ENCODE measurements at regions not wholly inside any gene's neighbourhood (a gene's known extent, or its start where the extent isn't known, plus 50 kb on each side); places are given as distances from the start of the nearest gene placed in this dataset.

- no peaks in the 10 kb centered on the region for H3K27me3 ChIP-seq (ENCODE audit: control insufficient read depth, extremely low read depth, insufficient read depth, low read length)
- H3K9me1 ChIP-seq (ENCODE audit: control insufficient read depth, extremely low read depth, insufficient read depth, low read length), result no peaks in the 10 kb centered on the region
- no peak overlapping the region for H3K4me3 ChIP-seq (ENCODE audit: control insufficient read depth in 2 of 3, extremely low read depth in 1 of 3, insufficient read depth in 2 of 3, low read depth in 1 of 3, low read length in 3 of 3)
- no peaks in the 10 kb centered on the region for H3K9me3 ChIP-seq (ENCODE audit: control insufficient read depth, low read depth, low read length)
- DNase-seq (ENCODE audit: low read depth, low spot score) (no peak), FAIRE-seq (no peak)
- no peak for TF ChIP-seq EZH2 (IDR thresholded peaks at IDR 0.05; ENCODE audit: low read length)
- TF ChIP-seq, protein P1, sequence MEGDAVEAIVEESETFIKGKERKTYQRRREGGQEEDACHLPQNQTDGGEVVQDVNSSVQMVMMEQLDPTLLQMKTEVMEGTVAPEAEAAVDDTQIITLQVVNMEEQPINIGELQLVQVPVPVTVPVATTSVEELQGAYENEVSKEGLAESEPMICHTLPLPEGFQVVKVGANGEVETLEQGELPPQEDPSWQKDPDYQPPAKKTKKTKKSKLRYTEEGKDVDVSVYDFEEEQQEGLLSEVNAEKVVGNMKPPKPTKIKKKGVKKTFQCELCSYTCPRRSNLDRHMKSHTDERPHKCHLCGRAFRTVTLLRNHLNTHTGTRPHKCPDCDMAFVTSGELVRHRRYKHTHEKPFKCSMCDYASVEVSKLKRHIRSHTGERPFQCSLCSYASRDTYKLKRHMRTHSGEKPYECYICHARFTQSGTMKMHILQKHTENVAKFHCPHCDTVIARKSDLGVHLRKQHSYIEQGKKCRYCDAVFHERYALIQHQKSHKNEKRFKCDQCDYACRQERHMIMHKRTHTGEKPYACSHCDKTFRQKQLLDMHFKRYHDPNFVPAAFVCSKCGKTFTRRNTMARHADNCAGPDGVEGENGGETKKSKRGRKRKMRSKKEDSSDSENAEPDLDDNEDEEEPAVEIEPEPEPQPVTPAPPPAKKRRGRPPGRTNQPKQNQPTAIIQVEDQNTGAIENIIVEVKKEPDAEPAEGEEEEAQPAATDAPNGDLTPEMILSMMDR (optimal IDR thresholded peaks at IDR 0.05 in 1 of 3, IDR thresholded peaks at IDR 0.05 in 1 of 3, conservative IDR thresholded peaks at IDR 0.05 in 1 of 3; ENCODE audit: extremely low read depth in 1 of 3, insufficient read depth in 2 of 3, low read length in 3 of 3), result no peak
- no peak overlapping the region for H2AFZ ChIP-seq (ENCODE audit: control insufficient read depth, low read length)
- H3K4me2 ChIP-seq (ENCODE audit: control insufficient read depth, extremely low read depth, insufficient read depth, low read depth, low read length), result no peak overlapping the region
- no peaks in the 10 kb centered on the region for H3K36me3 ChIP-seq (ENCODE audit: control insufficient read depth in 2 of 2, extremely low read depth in 1 of 2, insufficient read depth in 2 of 2, low read length in 2 of 2)
- H3K4me1 ChIP-seq (ENCODE audit: control insufficient read depth, extremely low read depth, insufficient read depth, low read length), result no peaks in the 10 kb centered on the region
- no peaks in the 10 kb centered on the region for H3K79me2 ChIP-seq (ENCODE audit: control insufficient read depth, insufficient read depth, low read length)
- H3K27ac ChIP-seq (ENCODE audit: control insufficient read depth, insufficient read depth, low read length), result no peak overlapping the region
- dilution Hi-C loops (cut with MboI; ENCODE audit: extremely low pct_ligation_motif_present, low sequenced_read_pairs), result no loop called here
- no peak overlapping the region for H3K9ac ChIP-seq (ENCODE audit: control insufficient read depth, extremely low read depth, insufficient read depth, low read length)
- H4K20me1 ChIP-seq (ENCODE audit: control insufficient read depth, extremely low read depth, insufficient read depth, low read length), result no peaks in the 10 kb centered on the region
These were observed 479.0 kb downstream of the MTRR start for GRCh38 chr5:8347984-8348383.

DNA sequence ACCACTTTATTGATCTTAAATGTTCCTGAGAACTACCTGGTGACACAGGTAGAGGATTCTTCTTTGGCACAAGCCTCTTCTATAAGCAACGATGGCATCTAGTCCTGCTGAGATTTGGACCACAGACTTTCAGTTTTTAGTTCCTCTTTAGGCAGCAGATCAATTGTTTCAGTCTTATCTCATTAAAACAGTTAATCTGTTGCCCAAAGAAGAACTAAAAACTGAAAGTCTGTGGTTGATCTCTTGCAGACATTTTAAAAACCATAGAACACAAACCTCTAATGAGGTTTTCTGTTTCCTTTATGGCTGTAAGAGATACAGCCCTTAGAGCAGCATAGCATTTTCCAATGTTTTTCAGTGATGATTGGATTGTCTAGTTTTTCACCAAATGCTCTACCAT, 480.9 kb downstream of the MTRR start:
- H4K20me1 ChIP-seq (ENCODE audit: control insufficient read depth, extremely low read depth, insufficient read depth, low read length), result no peaks in the 10 kb centered on the region
- H3K79me2 ChIP-seq (ENCODE audit: control insufficient read depth, insufficient read depth, low read length), result no peaks in the 10 kb centered on the region
- no peak overlapping the region for H3K4me3 ChIP-seq (ENCODE audit: control insufficient read depth in 2 of 3, extremely low read depth in 1 of 3, insufficient read depth in 2 of 3, low read depth in 1 of 3, low read length in 3 of 3)
- H3K4me1 ChIP-seq (ENCODE audit: control insufficient read depth, extremely low read depth, insufficient read depth, low read length), result no peaks in the 10 kb centered on the region
- no peaks in the 10 kb centered on the region for H3K9me1 ChIP-seq (ENCODE audit: control insufficient read depth, extremely low read depth, insufficient read depth, low read length)
- dilution Hi-C loops (cut with MboI; ENCODE audit: extremely low pct_ligation_motif_present, low sequenced_read_pairs), result no loop called here
- FAIRE-seq (no peak), DNase-seq (ENCODE audit: low read depth, low spot score) (no peak)
- no peaks in the 10 kb centered on the region for H3K36me3 ChIP-seq (ENCODE audit: control insufficient read depth in 2 of 2, extremely low read depth in 1 of 2, insufficient read depth in 2 of 2, low read length in 2 of 2)
- TF ChIP-seq EZH2 (IDR thresholded peaks at IDR 0.05; ENCODE audit: low read length), result no peak
- TF ChIP-seq, protein P1 (optimal IDR thresholded peaks at IDR 0.05 in 1 of 3, IDR thresholded peaks at IDR 0.05 in 1 of 3, conservative IDR thresholded peaks at IDR 0.05 in 1 of 3; ENCODE audit: extremely low read depth in 1 of 3, insufficient read depth in 2 of 3, low read length in 3 of 3), result no peak
- no peak overlapping the region for H3K9ac ChIP-seq (ENCODE audit: control insufficient read depth, extremely low read depth, insufficient read depth, low read length)
- H3K27me3 ChIP-seq (ENCODE audit: control insufficient read depth, extremely low read depth, insufficient read depth, low read length), result no peaks in the 10 kb centered on the region
- H3K4me2 ChIP-seq (ENCODE audit: control insufficient read depth, extremely low read depth, insufficient read depth, low read depth, low read length), result no peak overlapping the region
- no peak overlapping the region for H2AFZ ChIP-seq (ENCODE audit: control insufficient read depth, low read length)
- H3K9me3 ChIP-seq (ENCODE audit: control insufficient read depth, low read depth, low read length), result no peaks in the 10 kb centered on the region
- H3K27ac ChIP-seq (ENCODE audit: control insufficient read depth, insufficient read depth, low read length), result no peak overlapping the region

Data from keratinocyte (primary cell).